MG63 (cell line): ENCODE measurements at regions not wholly inside any gene's neighbourhood (a gene's known extent, or its start where the extent isn't known, plus 50 kb on each side); places are given as distances from the start of the nearest gene placed in this dataset.

Experiments used
- DNase-seq: peaks from one replicate; pipeline ENCODE4 v3.0.0-alpha.2; 2020
- H3K27me3 ChIP-seq: fragments of 250-450 bp; sonication (Bioruptor Pico); 2 replicates; pipeline ENCODE4 v1.5.1; 2020; ENCODE audit warnings: mild to moderate bottlenecking, moderate library complexity
- H3K36me3 ChIP-seq: fragments of 250-450 bp; sonication (Bioruptor Pico); 2 replicates; pipeline ENCODE4 v1.5.1; 2020; ENCODE audit warnings: mild to moderate bottlenecking, moderate library complexity
- H3K4me3 ChIP-seq: fragments of 250-450 bp; sonication (Bioruptor Pico); 2 replicates; pipeline ENCODE4 v1.5.1; 2020; ENCODE audit warnings: mild to moderate bottlenecking, moderate library complexity
- H3K9me3 ChIP-seq: fragments of 250-450 bp; sonication (Bioruptor Pico); 2 replicates; pipeline ENCODE4 v1.5.1; 2020; ENCODE audit warnings: mild to moderate bottlenecking, moderate library complexity

- Histone ChIP-seq H3K9me3 (peaks cover 9% of the 10 kb centered on the region), H3K36me3 (no peaks in the 10 kb centered on the region), H3K27me3 (no peaks in the 10 kb centered on the region), H3K4me3 (no peak overlapping the region)
- no peak for DNase-seq
These were observed 62.3 kb upstream of the RFLNA start for GRCh38 chr12:124232654-124232987.

- H3K4me3 ChIP-seq, result no peak overlapping the region
- no peaks in the 10 kb centered on the region for H3K27me3 ChIP-seq
- DNase-seq, result peak; percentile 48
- H3K36me3 ChIP-seq, result no peaks in the 10 kb centered on the region
- H3K9me3 ChIP-seq, result peaks cover 9% of the 10 kb centered on the region
These were observed 61.7 kb upstream of the RFLNA start for GRCh38 chr12:124233041-124233796.

DNA sequence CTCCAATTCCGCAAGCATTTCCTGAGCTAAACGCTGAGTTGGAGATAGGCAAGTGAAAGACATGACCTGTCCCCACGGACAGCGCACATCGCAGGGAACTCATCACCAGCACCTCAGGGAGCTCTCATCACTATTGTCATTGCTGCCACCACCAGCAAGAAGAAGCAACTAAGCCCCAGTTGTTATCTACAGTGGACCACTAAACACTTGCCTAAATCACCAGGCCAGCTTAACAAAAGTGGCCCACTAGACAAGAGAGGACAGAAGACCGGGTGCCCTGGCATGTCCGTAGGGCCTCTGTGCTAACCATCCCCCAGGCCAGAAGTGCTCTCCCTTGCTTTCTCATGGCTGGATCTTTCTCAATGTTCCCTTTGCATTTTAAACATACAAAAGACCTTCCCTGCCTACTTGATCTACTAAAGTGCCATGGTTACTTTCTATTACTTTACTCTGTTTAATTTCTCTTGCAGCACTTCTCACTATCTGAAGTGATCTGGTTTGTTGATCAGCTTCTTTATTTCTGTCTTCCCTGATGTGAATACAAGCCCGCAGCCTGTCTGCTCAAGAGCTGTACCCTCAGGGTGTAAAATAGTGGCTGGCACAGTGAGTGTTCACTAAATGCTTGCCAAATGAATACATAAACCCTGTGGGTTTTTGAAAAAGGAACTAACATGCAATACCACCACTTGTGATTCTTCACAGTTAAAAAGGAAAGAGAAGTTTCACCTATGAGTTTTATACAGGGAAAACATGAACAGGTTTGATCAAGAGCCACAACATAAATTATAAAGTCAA is 60.9 kb upstream of the RFLNA start:
- DNase-seq, result peak; percentile 59
- no peaks in the 10 kb centered on the region for H3K36me3 ChIP-seq
- H3K9me3 ChIP-seq, result peaks cover 9% of the 10 kb centered on the region
- no peaks in the 10 kb centered on the region for H3K27me3 ChIP-seq
- no peak overlapping the region for H3K4me3 ChIP-seq

DNA sequence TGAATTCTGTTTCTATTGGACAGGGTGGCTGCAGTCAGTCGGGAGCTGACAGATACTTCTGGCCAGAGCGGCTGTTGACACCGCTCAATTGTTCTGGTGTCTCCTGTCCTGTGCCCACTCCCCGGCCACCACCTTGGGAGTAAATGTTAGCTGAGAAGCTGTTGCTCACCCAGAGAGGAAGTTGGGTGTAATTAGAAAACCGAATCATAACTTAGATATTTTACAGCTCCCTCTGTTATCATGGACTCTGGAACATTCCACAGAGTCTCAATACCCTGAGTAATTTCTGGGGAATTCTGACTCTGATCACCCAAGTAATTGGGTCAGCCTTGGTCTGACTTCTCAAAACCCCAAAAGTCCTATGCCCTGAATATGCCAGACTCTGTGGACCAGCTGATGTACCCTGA is 58.3 kb upstream of the RFLNA start:
- Histone ChIP-seq H3K27me3 (no peaks in the 10 kb centered on the region), H3K9me3 (0 out of 2 replicates have a peak, but pooled peaks cover 2% of the 10 kb centered on the region), H3K36me3 (no peaks in the 10 kb centered on the region), H3K4me3 (no peak overlapping the region)
- peak; percentile 59 for DNase-seq

DNA sequence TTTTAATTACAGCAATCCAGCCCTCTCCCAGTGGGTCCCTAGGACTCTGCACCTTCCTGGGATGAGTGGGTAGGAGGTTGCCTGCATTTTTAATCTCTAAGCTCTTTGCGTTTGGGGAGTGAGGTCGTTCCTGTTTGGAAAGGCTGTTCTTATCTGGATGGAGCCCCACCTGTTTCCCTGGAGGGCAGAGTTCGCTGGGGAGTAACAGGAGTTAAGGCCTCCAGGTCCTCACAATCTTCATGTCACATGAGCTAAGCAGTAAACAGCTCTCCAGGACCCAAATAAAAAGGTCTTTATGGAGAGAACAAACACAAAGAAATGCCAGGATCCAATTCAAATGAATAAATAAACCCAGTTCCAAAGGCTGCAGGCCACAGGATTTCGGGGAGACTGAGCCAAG is 56.0 kb upstream of the RFLNA start:
- Histone ChIP-seq H3K27me3 (no peaks in the 10 kb centered on the region), H3K36me3 (no peaks in the 10 kb centered on the region), H3K9me3 (0 out of 2 replicates have a peak, but pooled peaks cover 2% of the 10 kb centered on the region), H3K4me3 (no peak overlapping the region)
- DNase-seq, result no peak

DNA sequence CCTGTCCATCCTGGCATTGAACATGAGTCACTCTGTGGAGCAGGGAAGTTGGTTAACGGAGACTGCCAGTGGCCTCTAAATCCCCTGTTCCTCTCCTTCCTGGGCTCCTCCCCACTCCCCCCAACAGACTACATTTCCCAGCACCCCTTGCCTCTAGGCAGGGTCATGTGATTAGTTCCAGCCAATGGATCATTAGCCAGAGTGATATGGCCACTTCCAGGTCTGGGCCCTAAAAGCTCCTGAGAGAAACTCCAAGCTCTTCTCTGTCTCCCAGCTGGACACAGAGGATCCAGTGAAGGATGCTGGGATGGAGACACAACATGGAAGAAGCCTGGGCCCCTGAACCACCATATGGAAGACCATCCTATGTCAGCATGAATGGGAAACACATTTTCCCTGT is 54.4 kb upstream of the RFLNA start:
- Histone ChIP-seq H3K27me3 (no peaks in the 10 kb centered on the region), H3K36me3 (no peaks in the 10 kb centered on the region), H3K9me3 (0 out of 2 replicates have a peak, but pooled peaks cover 1% of the 10 kb centered on the region), H3K4me3 (no peak overlapping the region)
- DNase-seq, result peak; percentile 9

GRCh38 chr12:124241776-124242528 is 52.9 kb upstream of the RFLNA start:
- no peak overlapping the region for H3K4me3 ChIP-seq
- H3K27me3 ChIP-seq, result no peaks in the 10 kb centered on the region
- DNase-seq, result no peak
- no peaks in the 10 kb centered on the region for H3K36me3 ChIP-seq
- H3K9me3 ChIP-seq, result peaks cover 3% of the 10 kb centered on the region; the same call in 1 of the 2 replicates

DNA sequence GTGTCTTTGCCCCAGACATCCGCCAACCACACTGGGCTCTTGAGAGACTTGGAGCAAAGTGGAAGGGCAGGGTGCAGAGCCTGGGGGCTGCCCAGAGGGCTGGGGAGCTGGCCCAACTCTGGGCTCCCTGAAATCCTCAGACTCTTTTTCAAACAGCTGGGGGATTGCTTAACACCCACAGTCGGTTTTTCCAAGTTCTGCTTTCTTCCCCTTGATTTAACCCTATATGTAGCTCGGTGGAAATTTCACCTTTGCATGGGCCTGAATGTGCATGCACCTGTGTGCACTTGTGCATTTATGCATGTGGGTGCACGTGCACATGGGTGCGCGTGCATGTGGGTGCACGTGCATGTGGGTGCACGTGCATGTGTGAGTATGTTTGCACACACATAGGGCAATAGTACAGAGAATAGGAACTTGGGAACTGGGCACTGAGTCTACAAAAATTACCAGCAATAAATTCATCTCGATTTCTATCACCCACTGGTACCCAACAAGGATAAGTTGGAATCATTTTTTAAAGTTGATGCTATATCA is 52.3 kb upstream of the RFLNA start:
- Histone ChIP-seq H3K4me3 (no peak overlapping the region), H3K36me3 (no peaks in the 10 kb centered on the region), H3K9me3 (peaks cover 4% of the 10 kb centered on the region; the same call in 1 of the 2 replicates), H3K27me3 (no peaks in the 10 kb centered on the region)
- no peak for DNase-seq

DNA sequence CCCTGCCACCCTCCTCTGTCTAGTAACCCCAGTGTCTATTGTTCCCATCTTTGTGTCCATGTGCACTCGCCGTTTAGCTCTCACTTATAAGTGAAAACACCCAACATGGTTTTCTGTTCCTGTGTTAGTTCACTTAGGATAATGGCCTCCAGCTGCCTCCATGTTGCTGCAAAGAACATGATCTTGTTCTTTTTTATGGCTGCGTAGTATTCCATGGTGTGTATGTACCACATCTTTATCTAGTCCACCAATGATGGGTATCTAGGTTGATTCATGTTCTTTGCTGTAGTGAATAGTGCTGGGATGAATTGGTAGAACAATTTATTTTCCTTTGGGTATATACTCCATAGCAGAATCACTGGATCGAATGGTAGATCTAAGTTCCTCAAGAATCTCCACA is 51.0 kb upstream of the RFLNA start:
- no peak overlapping the region for H3K4me3 ChIP-seq
- H3K9me3 ChIP-seq, result peaks cover 4% of the 10 kb centered on the region; the same call in 1 of the 2 replicates
- DNase-seq, result no peak
- H3K27me3 ChIP-seq, result no peaks in the 10 kb centered on the region
- H3K36me3 ChIP-seq, result no peaks in the 10 kb centered on the region
